GM18499 (cell line): ENCODE measurements at regions not wholly inside any gene's neighbourhood (a gene's known extent, or its start where the extent isn't known, plus 50 kb on each side); places are given as distances from the start of the nearest gene placed in this dataset.
"Not testable (repeated sequence)": the region's sequence is repeated elsewhere in the genome, so short reads cannot be mapped to it uniquely, and the experiment has no call there.

Experiments
- ATAC-seq: cut with Tn5 transposase; IDR thresholded peaks from one replicate; pipeline ENCODE4 v1.9.1; 2021; ENCODE audit warnings: moderate number of reproducible peaks; ENCODE audit not compliant: insufficient read depth, unreplicated experiment

GRCh38 chr15:92850218-92850617 lies 49.9 kb upstream of the CHD2 start:
- ATAC-seq = not testable (repeated sequence)
